Gastrocnemius medialis (tissue), 4 donors: ENCODE measurements at regions not wholly inside any gene's neighbourhood (a gene's known extent, or its start where the extent isn't known, plus 50 kb on each side); places are given as distances from the start of the nearest gene placed in this dataset.

Experiments
- POLR2A ChIP-seq, 2 donors: fragments of 450-650 bp; IDR thresholded peaks; one replicate each; pipeline ENCODE4 v1.6.1; 2017; ENCODE audit warnings: antibody characterized with exemption in 2 of 2, mild to moderate bottlenecking in 2 of 2, moderate library complexity in 2 of 2
- TF ChIP-seq, protein P1 (sequence below), 5 experiments: fragments of 450-650 bp in 3 of 5; fragments of 200-600 bp in 2 of 5; sonication (generic) in 2 of 5; IDR thresholded peaks in 4 of 5; conservative IDR thresholded peaks in 1 of 5; 1 replicate in 4 of 5; 2 replicates in 1 of 5; pipeline ENCODE4 v1.5.1; 2016 to 2019; ENCODE audit warnings: antibody characterized with exemption in 5 of 5, mild to moderate bottlenecking in 3 of 5, moderate library complexity in 3 of 5

DNA sequence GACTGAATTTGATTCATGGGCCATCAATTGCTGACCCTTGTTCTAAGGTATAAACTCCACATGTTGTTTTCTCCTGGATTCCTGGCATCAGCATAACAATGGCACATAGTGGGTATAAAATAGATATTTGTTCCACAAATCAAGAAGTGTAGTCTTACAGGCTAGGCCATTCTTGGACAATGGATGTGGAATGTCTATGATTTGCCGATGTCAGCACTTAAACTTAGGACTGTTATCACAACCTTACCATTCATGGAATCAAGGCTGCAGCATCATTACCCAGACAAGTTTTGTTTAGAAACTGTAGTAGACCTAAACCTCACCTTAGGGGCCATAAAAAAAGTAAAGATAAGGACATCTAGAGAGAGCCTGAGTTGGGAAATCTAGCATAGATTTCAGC, 680.0 kb downstream of the BRINP1 start:
- TF ChIP-seq, protein P1, sequence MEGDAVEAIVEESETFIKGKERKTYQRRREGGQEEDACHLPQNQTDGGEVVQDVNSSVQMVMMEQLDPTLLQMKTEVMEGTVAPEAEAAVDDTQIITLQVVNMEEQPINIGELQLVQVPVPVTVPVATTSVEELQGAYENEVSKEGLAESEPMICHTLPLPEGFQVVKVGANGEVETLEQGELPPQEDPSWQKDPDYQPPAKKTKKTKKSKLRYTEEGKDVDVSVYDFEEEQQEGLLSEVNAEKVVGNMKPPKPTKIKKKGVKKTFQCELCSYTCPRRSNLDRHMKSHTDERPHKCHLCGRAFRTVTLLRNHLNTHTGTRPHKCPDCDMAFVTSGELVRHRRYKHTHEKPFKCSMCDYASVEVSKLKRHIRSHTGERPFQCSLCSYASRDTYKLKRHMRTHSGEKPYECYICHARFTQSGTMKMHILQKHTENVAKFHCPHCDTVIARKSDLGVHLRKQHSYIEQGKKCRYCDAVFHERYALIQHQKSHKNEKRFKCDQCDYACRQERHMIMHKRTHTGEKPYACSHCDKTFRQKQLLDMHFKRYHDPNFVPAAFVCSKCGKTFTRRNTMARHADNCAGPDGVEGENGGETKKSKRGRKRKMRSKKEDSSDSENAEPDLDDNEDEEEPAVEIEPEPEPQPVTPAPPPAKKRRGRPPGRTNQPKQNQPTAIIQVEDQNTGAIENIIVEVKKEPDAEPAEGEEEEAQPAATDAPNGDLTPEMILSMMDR (IDR thresholded peaks at IDR 0.05 in 4 of 5, conservative IDR thresholded peaks at IDR 0.05 in 1 of 5), result no peak
- TF ChIP-seq POLR2A (IDR thresholded peaks at IDR 0.05), result no peak
